AG10803 (cell line): ENCODE measurements at regions not wholly inside any gene's neighbourhood (a gene's known extent, or its start where the extent isn't known, plus 50 kb on each side); places are given as distances from the start of the nearest gene placed in this dataset.

Experiments
- DNase-seq: peaks from one replicate; pipeline ENCODE4 v3.0.0; 2010; ENCODE audit warnings: low read depth
- H3K4me3 ChIP-seq: 2 replicates; pipeline ENCODE4 v1.5.1; 2011; ENCODE audit warnings: mild to moderate bottlenecking, low read length, control low read depth
- TF ChIP-seq, protein P1 (sequence below): conservative IDR thresholded peaks from 2 replicates; pipeline ENCODE4 v1.5.1; 2011; ENCODE audit warnings: mild to moderate bottlenecking, low read length, control low read depth, inconsistent platforms

DNA sequence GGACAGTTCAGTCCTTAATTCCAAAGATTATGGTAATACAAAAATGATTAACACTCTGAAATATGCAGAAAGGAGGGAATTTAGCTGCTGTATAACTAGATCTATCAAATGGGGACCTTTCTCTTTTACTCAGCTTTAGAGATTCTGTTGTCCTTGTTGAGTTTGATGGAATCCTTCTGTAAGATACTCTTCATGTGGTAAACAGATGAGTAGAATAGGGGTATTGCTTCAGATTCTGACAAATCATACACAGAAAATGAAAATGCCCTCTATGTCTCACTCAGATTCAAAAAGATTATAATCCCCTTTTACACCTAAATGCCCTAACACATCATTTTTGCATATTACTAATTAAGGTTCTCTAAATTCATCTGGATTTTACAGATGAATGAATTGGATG lies 50.7 kb downstream of the ARHGAP35 start:
- DNase-seq = peak; percentile 55
- no peak overlapping the region for H3K4me3 ChIP-seq
- TF ChIP-seq, protein P1, sequence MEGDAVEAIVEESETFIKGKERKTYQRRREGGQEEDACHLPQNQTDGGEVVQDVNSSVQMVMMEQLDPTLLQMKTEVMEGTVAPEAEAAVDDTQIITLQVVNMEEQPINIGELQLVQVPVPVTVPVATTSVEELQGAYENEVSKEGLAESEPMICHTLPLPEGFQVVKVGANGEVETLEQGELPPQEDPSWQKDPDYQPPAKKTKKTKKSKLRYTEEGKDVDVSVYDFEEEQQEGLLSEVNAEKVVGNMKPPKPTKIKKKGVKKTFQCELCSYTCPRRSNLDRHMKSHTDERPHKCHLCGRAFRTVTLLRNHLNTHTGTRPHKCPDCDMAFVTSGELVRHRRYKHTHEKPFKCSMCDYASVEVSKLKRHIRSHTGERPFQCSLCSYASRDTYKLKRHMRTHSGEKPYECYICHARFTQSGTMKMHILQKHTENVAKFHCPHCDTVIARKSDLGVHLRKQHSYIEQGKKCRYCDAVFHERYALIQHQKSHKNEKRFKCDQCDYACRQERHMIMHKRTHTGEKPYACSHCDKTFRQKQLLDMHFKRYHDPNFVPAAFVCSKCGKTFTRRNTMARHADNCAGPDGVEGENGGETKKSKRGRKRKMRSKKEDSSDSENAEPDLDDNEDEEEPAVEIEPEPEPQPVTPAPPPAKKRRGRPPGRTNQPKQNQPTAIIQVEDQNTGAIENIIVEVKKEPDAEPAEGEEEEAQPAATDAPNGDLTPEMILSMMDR = no peak

DNA sequence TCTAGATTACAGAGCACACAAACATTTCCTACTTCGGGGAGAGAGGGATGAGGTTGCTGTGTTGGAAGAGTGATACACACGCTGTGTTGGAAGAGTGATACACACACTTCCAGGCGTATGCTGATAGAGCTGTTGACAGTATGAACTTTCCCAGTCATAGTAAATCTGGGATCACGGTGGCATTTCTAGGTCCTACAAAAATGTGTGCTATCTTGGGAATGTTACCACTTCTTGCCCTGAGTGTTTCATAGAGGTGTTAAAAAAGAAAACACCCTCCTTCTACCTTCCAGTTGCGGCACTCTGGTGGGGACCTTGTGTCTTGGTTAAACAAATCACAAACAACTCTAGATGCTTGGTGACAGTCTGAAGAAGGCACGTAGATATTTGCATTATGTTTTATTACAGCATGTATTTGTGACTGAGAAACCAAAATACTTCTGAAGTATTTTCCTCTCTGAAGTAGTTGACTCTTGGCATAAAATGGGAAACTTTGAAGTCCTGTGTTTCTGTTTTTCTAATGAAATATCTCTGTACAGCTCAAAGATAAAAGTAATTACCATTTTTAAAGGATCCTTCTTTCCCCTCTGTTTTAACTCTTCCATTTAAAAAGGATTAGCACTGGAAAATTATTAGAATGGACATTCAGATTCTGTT lies 52.5 kb downstream of the ARHGAP35 start:
- TF ChIP-seq, protein P1 = no peak
- H3K4me3 ChIP-seq = no peak overlapping the region
- DNase-seq = peak; percentile 25

DNA sequence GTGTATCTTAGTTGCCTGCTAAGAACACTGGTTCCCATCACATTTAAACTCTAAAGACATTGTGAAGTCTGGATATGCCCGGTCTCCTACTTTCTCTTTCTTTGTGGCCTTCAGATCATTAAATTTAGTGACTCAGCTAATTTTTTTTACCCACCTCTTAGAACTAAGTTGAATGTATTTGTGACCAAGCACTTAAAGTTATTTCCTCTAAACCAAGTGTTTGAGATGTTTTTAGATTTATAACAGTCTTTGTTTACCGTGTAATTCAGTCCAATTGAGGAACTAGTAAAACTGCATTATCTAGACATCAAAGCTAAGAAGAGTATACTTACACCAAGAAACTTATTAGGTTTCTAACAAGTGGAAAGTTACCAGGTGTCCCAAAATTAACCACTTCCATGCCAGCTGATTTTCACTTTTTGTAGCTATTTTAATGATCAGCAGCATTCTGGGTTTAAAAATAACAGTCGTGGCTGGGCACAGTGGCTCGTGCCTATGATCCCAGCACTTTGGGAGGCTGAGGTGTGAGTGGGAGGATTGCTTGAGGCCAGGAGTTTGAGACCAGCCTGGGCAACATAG lies 53.1 kb downstream of the ARHGAP35 start:
- H3K4me3 ChIP-seq = no peak overlapping the region; the same call in 1 of the 2 replicates
- TF ChIP-seq, protein P1 = no peak
- peak; percentile 69 for DNase-seq

DNA sequence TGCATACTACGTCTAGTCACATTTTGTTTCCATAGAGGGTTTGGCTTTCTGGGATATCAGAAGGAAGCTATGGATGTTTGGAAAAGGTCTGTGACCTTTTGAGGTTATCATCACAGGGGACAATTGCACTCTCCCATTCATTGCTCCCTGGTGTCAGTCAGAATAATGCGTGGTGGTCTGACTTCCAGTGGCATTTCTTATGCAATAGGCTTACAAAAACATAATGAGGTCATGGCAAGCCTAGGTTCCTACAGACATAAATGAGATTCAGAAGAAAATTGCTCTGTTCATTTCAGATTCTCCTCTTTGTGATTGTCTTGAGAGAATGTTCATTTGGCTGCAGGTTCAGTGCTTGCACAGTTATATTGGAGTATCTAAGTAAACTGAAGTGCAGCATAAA lies 54.6 kb downstream of the ARHGAP35 start:
- no peak for DNase-seq
- TF ChIP-seq, protein P1 = no peak
- no peak overlapping the region for H3K4me3 ChIP-seq

DNA sequence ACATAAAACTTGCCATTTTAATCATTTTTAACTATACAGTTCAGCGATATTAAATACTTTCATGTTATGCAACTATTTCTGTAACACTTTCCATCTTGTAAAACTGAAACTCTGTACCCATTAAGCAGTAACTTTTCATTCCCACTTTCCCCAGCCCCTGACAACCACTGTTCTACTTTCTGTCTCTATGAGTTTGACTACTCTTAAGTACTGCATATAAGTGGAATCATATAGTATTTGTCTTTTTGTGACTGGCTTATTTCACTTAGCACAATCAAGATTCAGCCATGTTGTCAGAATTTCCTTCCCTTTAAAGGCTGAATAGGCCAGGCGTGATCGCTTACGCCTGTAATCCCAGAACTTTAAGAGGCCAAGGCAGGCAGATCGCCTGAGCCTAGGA lies 56.2 kb downstream of the ARHGAP35 start:
- TF ChIP-seq, protein P1 = no peak
- H3K4me3 ChIP-seq = no peak overlapping the region

DNA sequence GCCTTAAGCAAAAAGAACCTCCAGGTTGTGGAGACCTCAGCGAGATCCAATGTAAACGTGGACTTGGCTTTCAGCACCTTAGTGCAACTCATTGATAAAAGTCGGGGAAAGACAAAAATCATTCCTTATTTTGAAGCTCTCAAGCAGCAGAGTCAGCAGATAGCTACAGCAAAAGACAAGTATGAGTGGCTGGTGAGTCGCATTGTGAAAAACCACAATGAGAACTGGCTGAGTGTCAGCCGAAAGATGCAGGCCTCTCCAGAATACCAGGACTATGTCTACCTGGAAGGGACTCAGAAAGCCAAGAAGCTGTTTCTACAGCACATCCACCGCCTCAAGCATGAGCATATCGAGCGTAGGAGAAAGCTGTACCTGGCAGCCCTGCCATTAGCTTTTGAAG lies 58.5 kb downstream of the ARHGAP35 start:
- DNase-seq = peak; percentile 53
- no peak overlapping the region for H3K4me3 ChIP-seq
- TF ChIP-seq, protein P1 = no peak

More for the DNA sequence above, 56.2 kb downstream of the ARHGAP35 start:
- DNase-seq = no peak

DNA sequence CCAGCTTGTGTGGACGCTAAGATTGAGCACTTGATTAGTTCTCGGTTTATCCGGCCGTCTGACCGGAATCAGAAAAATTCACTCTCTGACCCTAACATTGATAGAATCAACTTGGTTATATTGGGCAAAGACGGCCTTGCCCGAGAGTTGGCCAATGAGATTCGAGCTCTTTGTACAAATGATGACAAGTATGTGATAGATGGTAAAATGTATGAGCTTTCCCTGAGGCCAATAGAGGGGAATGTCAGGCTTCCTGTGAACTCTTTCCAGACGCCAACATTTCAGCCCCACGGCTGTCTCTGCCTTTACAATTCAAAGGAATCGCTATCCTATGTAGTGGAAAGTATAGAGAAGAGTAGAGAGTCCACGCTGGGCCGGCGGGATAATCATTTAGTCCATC lies 59.6 kb downstream of the ARHGAP35 start:
- no peak for DNase-seq
- TF ChIP-seq, protein P1 = no peak
- no peak overlapping the region for H3K4me3 ChIP-seq
